ENCODE measurements at regions not wholly inside any gene's neighbourhood (a gene's known extent, or its start where the extent isn't known, plus 50 kb on each side); places are given as distances from the start of the nearest gene placed in this dataset.

- Histone ChIP-seq H3K4me3 (ENCODE audit: low read depth in 1 of 3, low read length in 3 of 3) (no peak overlapping the region), H3K27me3 (ENCODE audit: control insufficient read depth in 4 of 4, insufficient read depth in 4 of 4, low read length in 3 of 4) (no peaks in the 10 kb centered on the region), H3K36me3 (ENCODE audit: control insufficient read depth in 4 of 4, insufficient read depth in 3 of 4, low read depth in 1 of 4, low read length in 3 of 4) (no peaks in the 10 kb centered on the region), H3K27ac (ENCODE audit: low read depth in 1 of 2, low read length in 2 of 2) (no peak overlapping the region), H3K9me3 (ENCODE audit: control insufficient read depth in 4 of 4, low read length in 3 of 4) (no peaks in the 10 kb centered on the region), H3K9ac (ENCODE audit: low read depth in 1 of 2, low read length in 2 of 2) (no peak overlapping the region), H3K4me1 (ENCODE audit: control insufficient read depth in 4 of 4, insufficient read depth in 4 of 4, low read length in 3 of 4) (no peaks in the 10 kb centered on the region)
- 76% methylated on average over 4 of the region's 4 CpGs for WGBS
- TF ChIP-seq RAD21 (IDR thresholded peaks at IDR 0.05) (no peak), FOXA2 (IDR thresholded peaks at IDR 0.05) (no peak), HNF4A (conservative IDR thresholded peaks at IDR 0.05) (no peak)
- DNase-seq (ENCODE audit: low spot score) = no peak
Measured at GRCh38 chr2:116074161-116074560, 1631.7 kb downstream of the DPP10 start.

GRCh38 chr2:116088236-116088635, 1645.8 kb downstream of the DPP10 start:
- 43% methylated on average over 3 of the region's 3 CpGs for WGBS
- no peak overlapping the region for H3K4me3 ChIP-seq (ENCODE audit: low read depth in 1 of 3, low read length in 3 of 3)
- DNase-seq (ENCODE audit: low spot score) = no peak
- TF ChIP-seq RXRA (IDR thresholded peaks at IDR 0.05) (no peak), TAF1 (conservative IDR thresholded peaks at IDR 0.05) (no peak), HNF4G (IDR thresholded peaks at IDR 0.05) (no peak), HNF4A (conservative IDR thresholded peaks at IDR 0.05) (no peak)
- no peaks in the 10 kb centered on the region for H3K4me1 ChIP-seq (ENCODE audit: control insufficient read depth in 4 of 4, insufficient read depth in 4 of 4, low read length in 3 of 4)
- no peaks in the 10 kb centered on the region for H3K9me3 ChIP-seq (ENCODE audit: control insufficient read depth in 4 of 4, low read length in 3 of 4)
- H3K27me3 ChIP-seq (ENCODE audit: control insufficient read depth in 4 of 4, insufficient read depth in 4 of 4, low read length in 3 of 4) = no peaks in the 10 kb centered on the region
- no peaks in the 10 kb centered on the region for H3K36me3 ChIP-seq (ENCODE audit: control insufficient read depth in 4 of 4, insufficient read depth in 3 of 4, low read depth in 1 of 4, low read length in 3 of 4)
- no peak overlapping the region for H3K27ac ChIP-seq (ENCODE audit: low read depth in 1 of 2, low read length in 2 of 2)
- H3K9ac ChIP-seq (ENCODE audit: low read depth in 1 of 2, low read length in 2 of 2) = no peak overlapping the region

- TF ChIP-seq ATF3 (IDR thresholded peaks at IDR 0.05) = no peak
- TF ChIP-seq EGR1 (IDR thresholded peaks at IDR 0.05; ENCODE audit: low read depth in 2 of 2) = no peak
- TF ChIP-seq ZBTB33 (IDR thresholded peaks at IDR 0.05) = no peak
- no peak for TF ChIP-seq JUND (IDR thresholded peaks at IDR 0.05)
- TF ChIP-seq FOXA2 (IDR thresholded peaks at IDR 0.05) = no peak
- no peak for TF ChIP-seq SP1 (IDR thresholded peaks at IDR 0.05)
- TF ChIP-seq NR2F2 (IDR thresholded peaks at IDR 0.05) = no peak
- TF ChIP-seq HNF4G (IDR thresholded peaks at IDR 0.05) = no peak
- TF ChIP-seq RXRA (IDR thresholded peaks at IDR 0.05) = no peak
- TF ChIP-seq HNF4A (conservative IDR thresholded peaks at IDR 0.05) = no peak
- TF ChIP-seq FOXA1 (IDR thresholded peaks at IDR 0.05) = no peak
- no peak for TF ChIP-seq REST (IDR thresholded peaks at IDR 0.05)
- Histone ChIP-seq H3K36me3 (ENCODE audit: control insufficient read depth in 4 of 4, insufficient read depth in 3 of 4, low read depth in 1 of 4, low read length in 3 of 4) (no peaks in the 10 kb centered on the region), H3K9me3 (ENCODE audit: control insufficient read depth in 4 of 4, low read length in 3 of 4) (no peaks in the 10 kb centered on the region), H3K4me1 (ENCODE audit: control insufficient read depth in 4 of 4, insufficient read depth in 4 of 4, low read length in 3 of 4) (no peaks in the 10 kb centered on the region), H3K27me3 (ENCODE audit: control insufficient read depth in 4 of 4, insufficient read depth in 4 of 4, low read length in 3 of 4) (no peaks in the 10 kb centered on the region), H3K9ac (ENCODE audit: low read depth in 1 of 2, low read length in 2 of 2) (no peak overlapping the region), H3K4me3 (ENCODE audit: low read depth in 1 of 3, low read length in 3 of 3) (no peak overlapping the region), H3K27ac (ENCODE audit: low read depth in 1 of 2, low read length in 2 of 2) (no peak overlapping the region)
- WGBS = 14% methylated on average over 1 of the region's 1 CpG
- no peak for DNase-seq (ENCODE audit: low spot score)
Measured at GRCh38 chr2:116094196-116094595, 1651.8 kb downstream of the DPP10 start.
